Peyer's patch (tissue), 4 donors: ENCODE measurements at regions not wholly inside any gene's neighbourhood (a gene's known extent, or its start where the extent isn't known, plus 50 kb on each side); places are given as distances from the start of the nearest gene placed in this dataset.

Source experiments
- DNase-seq, 3 donors: peaks; one replicate each; pipeline ENCODE4 v3.0.0-alpha.2; 2017 to 2019
- H3K27ac ChIP-seq, 4 donors: fragments of 200-600 bp; sonication (generic); one replicate each; pipeline ENCODE4 v1.5.1; 2016 to 2019
- H3K27me3 ChIP-seq, 2 donors: fragments of 200-600 bp; sonication (generic); one replicate each; pipeline ENCODE4 v1.5.1; 2019
- H3K36me3 ChIP-seq, 3 donors: fragments of 200-600 bp; sonication (generic); one replicate each; pipeline ENCODE4 v1.5.1; 2016 to 2019
- H3K4me1 ChIP-seq, 4 donors: fragments of 200-600 bp; sonication (generic); one replicate each; pipeline ENCODE4 v1.5.1; 2016 to 2019
- H3K4me3 ChIP-seq, 4 donors: fragments of 200-600 bp; sonication (generic); 1 replicate in 3 of 4; 2 replicates in 1 of 4; pipeline ENCODE4 v1.5.1; 2016 to 2019; ENCODE audit warnings: mild to moderate bottlenecking in 1 of 4
- H3K9me3 ChIP-seq, 4 donors: fragments of 200-600 bp; sonication (generic); one replicate each; pipeline ENCODE4 v1.5.1; 2016 to 2019; ENCODE audit warnings: mild to moderate bottlenecking in 1 of 4
- CTCF ChIP-seq, 6 experiments: fragments of 450-650 bp in 4 of 6; fragments of 200-600 bp in 2 of 6; sonication (generic) in 1 of 6; IDR thresholded peaks; one replicate each; pipeline ENCODE4 v1.5.1; 2017 to 2019; ENCODE audit warnings: antibody characterized with exemption in 6 of 6, mild to moderate bottlenecking in 3 of 6, moderate library complexity in 1 of 6
- POLR2A ChIP-seq, 2 donors: fragments of 450-650 bp; IDR thresholded peaks; one replicate each; pipeline ENCODE4 v1.5.1; 2017; ENCODE audit warnings: antibody characterized with exemption in 2 of 2, mild to moderate bottlenecking in 2 of 2, moderate library complexity in 2 of 2

GRCh38 chr7:131878777-131879176, 322.3 kb upstream of the PODXL start:
- H3K36me3 ChIP-seq: no peaks in the 10 kb centered on the region
- H3K27ac ChIP-seq: no peak overlapping the region
- no peak overlapping the region for H3K4me3 ChIP-seq
- H3K4me1 ChIP-seq: no peaks in the 10 kb centered on the region
- TF ChIP-seq CTCF (IDR thresholded peaks at IDR 0.05): no peak
- TF ChIP-seq POLR2A (IDR thresholded peaks at IDR 0.05): no peak
- H3K9me3 ChIP-seq: no peaks in the 10 kb centered on the region
- H3K27me3 ChIP-seq: no peaks in the 10 kb centered on the region
- no peak for DNase-seq

- no peak overlapping the region for H3K27ac ChIP-seq
- H3K9me3 ChIP-seq: no peaks in the 10 kb centered on the region
- H3K27me3 ChIP-seq: no peaks in the 10 kb centered on the region
- no peaks in the 10 kb centered on the region for H3K4me1 ChIP-seq
- H3K4me3 ChIP-seq: no peak overlapping the region
- no peaks in the 10 kb centered on the region for H3K36me3 ChIP-seq
- TF ChIP-seq CTCF (IDR thresholded peaks at IDR 0.05): no peak
- no peak for TF ChIP-seq POLR2A (IDR thresholded peaks at IDR 0.05)
- DNase-seq: no peak
These were observed 317.2 kb upstream of the PODXL start for GRCh38 chr7:131873581-131873980.

GRCh38 chr7:131869986-131870385, 313.6 kb upstream of the PODXL start:
- DNase-seq: no peak
- TF ChIP-seq POLR2A (IDR thresholded peaks at IDR 0.05) (no peak), CTCF (IDR thresholded peaks at IDR 0.05) (no peak)
- H3K4me3 ChIP-seq: no peak overlapping the region
- no peaks in the 10 kb centered on the region for H3K27me3 ChIP-seq
- no peaks in the 10 kb centered on the region for H3K9me3 ChIP-seq
- H3K4me1 ChIP-seq: no peaks in the 10 kb centered on the region
- no peaks in the 10 kb centered on the region for H3K36me3 ChIP-seq
- no peak overlapping the region for H3K27ac ChIP-seq

- H3K36me3 ChIP-seq: no peaks in the 10 kb centered on the region
- no peak overlapping the region for H3K4me3 ChIP-seq
- DNase-seq: no peak
- TF ChIP-seq POLR2A (IDR thresholded peaks at IDR 0.05) (no peak), CTCF (IDR thresholded peaks at IDR 0.05) (no peak)
- H3K9me3 ChIP-seq: no peaks in the 10 kb centered on the region
- no peak overlapping the region for H3K27ac ChIP-seq
- no peaks in the 10 kb centered on the region for H3K27me3 ChIP-seq
- H3K4me1 ChIP-seq: no peaks in the 10 kb centered on the region
These were observed 312.9 kb upstream of the PODXL start for GRCh38 chr7:131869169-131869844.

GRCh38 chr7:131867461-131867860, 311.0 kb upstream of the PODXL start:
- no peak for DNase-seq
- TF ChIP-seq CTCF (IDR thresholded peaks at IDR 0.05) (no peak), POLR2A (IDR thresholded peaks at IDR 0.05) (no peak)

GRCh38 chr7:131865911-131866310, 309.5 kb upstream of the PODXL start:
- TF ChIP-seq POLR2A (IDR thresholded peaks at IDR 0.05): no peak
- no peak for TF ChIP-seq CTCF (IDR thresholded peaks at IDR 0.05)
- no peaks in the 10 kb centered on the region for H3K27me3 ChIP-seq
- H3K27ac ChIP-seq: no peak overlapping the region
- no peaks in the 10 kb centered on the region for H3K9me3 ChIP-seq
- no peaks in the 10 kb centered on the region for H3K36me3 ChIP-seq
- H3K4me3 ChIP-seq: no peak overlapping the region
- DNase-seq: no peak
- no peaks in the 10 kb centered on the region for H3K4me1 ChIP-seq

More at GRCh38 chr7:131867461-131867860, 311.0 kb upstream of the PODXL start:
- H3K27ac ChIP-seq: no peak overlapping the region
- no peak overlapping the region for H3K4me3 ChIP-seq
- no peaks in the 10 kb centered on the region for H3K36me3 ChIP-seq
- H3K9me3 ChIP-seq: no peaks in the 10 kb centered on the region
- no peaks in the 10 kb centered on the region for H3K4me1 ChIP-seq
- no peaks in the 10 kb centered on the region for H3K27me3 ChIP-seq
